ENCODE measurements at regions not wholly inside any gene's neighbourhood (a gene's known extent, or its start where the extent isn't known, plus 50 kb on each side); places are given as distances from the start of the nearest gene placed in this dataset.

DNA sequence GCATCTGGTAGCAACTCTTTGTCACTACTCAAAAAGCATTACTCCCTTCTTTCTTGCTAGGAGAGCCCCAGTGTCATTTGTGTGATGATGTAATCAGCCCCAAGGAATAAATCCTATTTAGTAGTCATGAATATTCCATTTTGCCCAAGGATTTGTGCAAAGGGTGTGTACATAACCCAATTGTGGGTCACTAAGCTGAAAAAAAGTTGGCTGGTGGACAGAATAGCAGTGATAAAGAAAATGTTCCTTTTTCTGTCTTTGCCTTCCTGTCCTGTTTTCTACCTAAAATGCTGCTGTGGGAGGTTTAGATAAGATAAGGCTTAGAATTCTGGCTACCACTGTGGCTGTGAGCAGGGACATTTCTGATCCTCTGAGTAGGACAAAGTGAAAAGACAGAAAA is 223.1 kb upstream of the ITGA1 start:
- Histone ChIP-seq H3K36me3 (ENCODE audit: control insufficient read depth in 2 of 2, insufficient read depth in 2 of 2, low read length in 1 of 2) (no peaks in the 10 kb centered on the region), H3K27ac (ENCODE audit: low read depth in 2 of 2, low read length in 1 of 2) (no peak overlapping the region), H3K27me3 (ENCODE audit: control insufficient read depth in 1 of 2, insufficient read depth in 2 of 2, low read length in 2 of 2) (no peaks in the 10 kb centered on the region), H3K9me3 (ENCODE audit: control insufficient read depth in 2 of 2, insufficient read depth in 1 of 2, low read depth in 1 of 2, low read length in 1 of 2) (no peaks in the 10 kb centered on the region), H3K4me3 (ENCODE audit: low read depth in 1 of 2, low read length in 2 of 2) (no peak overlapping the region), H3K4me1 (ENCODE audit: control insufficient read depth in 2 of 2, insufficient read depth in 2 of 2, low read length in 1 of 2) (no peaks in the 10 kb centered on the region)

DNA sequence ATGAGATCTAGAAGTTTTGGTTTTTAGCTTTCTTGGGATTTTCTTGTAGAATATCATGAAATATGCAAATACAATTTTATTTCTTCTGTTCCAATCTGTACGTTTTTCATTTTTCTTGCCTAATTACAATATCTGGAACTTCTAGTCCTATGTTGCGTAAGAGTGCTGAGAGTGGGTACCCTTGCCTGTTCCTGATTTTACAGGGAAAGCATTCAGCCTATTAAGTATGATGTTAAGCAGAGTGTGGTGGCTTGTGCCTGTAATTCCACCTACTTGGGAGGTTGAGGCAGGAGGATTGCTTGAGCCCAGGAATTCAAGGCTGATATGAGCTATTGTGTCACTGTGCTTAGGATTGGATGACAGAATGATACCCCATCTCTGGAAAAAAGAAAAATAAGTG is 210.2 kb upstream of the ITGA1 start:
- 67 to 76% methylated on average over 2 of the region's 2 CpGs for WGBS, 2 donors
- no peaks in the 10 kb centered on the region for H3K36me3 ChIP-seq (ENCODE audit: control insufficient read depth in 2 of 2, insufficient read depth in 2 of 2, low read length in 1 of 2)
- H3K27me3 ChIP-seq (ENCODE audit: control insufficient read depth in 1 of 2, insufficient read depth in 2 of 2, low read length in 2 of 2): peaks cover 0 to under 1% of the 10 kb centered on the region in 2 donors
- H3K9me3 ChIP-seq (ENCODE audit: control insufficient read depth in 2 of 2, insufficient read depth in 1 of 2, low read depth in 1 of 2, low read length in 1 of 2): no peaks in the 10 kb centered on the region
- no peaks in the 10 kb centered on the region for H3K4me1 ChIP-seq (ENCODE audit: control insufficient read depth in 2 of 2, insufficient read depth in 2 of 2, low read length in 1 of 2)
- no peak overlapping the region for H3K4me3 ChIP-seq (ENCODE audit: low read depth in 1 of 2, low read length in 2 of 2)
- no peak overlapping the region for H3K27ac ChIP-seq (ENCODE audit: low read depth in 2 of 2, low read length in 1 of 2)

DNA sequence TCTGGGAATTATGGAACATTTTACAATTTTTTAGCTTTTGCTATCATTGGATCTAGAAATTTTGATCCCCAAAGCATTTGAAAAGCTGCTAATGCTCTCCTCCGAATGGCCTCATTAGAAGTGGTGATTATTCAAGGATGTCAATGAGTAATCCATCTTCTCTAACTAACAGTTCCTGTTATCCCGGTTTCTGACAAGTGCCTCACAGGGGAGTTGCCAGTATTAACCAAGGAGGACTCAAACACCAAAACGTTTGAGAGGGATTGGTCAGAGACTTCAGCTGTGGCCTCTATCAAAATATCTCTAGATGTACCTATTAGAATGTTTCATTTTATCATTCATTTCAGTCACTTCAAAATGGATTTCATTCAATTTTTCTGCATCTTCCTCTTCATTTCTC is 208.3 kb upstream of the ITGA1 start:
- Histone ChIP-seq H3K36me3 (ENCODE audit: control insufficient read depth in 2 of 2, insufficient read depth in 2 of 2, low read length in 1 of 2) (no peaks in the 10 kb centered on the region), H3K4me3 (ENCODE audit: low read depth in 1 of 2, low read length in 2 of 2) (no peak overlapping the region), H3K9me3 (ENCODE audit: control insufficient read depth in 2 of 2, insufficient read depth in 1 of 2, low read depth in 1 of 2, low read length in 1 of 2) (no peaks in the 10 kb centered on the region), H3K27me3 (ENCODE audit: control insufficient read depth in 1 of 2, insufficient read depth in 2 of 2, low read length in 2 of 2) (peaks cover 0 to 2% of the 10 kb centered on the region in 2 donors), H3K27ac (ENCODE audit: low read depth in 2 of 2, low read length in 1 of 2) (no peak overlapping the region), H3K4me1 (ENCODE audit: control insufficient read depth in 2 of 2, insufficient read depth in 2 of 2, low read length in 1 of 2) (no peaks in the 10 kb centered on the region)
- WGBS, 2 donors: 17 to 19% methylated on average over 3 of the region's 3 CpGs

DNA sequence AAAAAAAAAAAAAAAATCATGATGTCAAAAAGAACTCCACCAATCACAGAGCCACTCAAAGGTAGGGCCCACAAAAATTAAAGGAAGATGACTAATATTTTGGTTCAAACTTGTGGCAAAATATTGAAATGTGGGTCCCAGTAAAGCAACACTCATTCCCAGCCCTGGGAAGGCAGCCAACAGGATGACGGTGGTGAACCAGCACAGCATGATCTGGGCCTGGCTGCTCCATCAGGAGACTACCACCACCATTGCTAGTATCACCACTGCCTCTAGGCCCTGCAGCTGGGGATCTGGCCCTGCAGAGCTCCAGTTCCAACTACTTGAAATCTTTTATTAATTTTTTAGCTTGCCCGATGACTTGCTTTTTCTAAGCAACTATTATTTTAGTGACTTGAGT is 206.8 kb upstream of the ITGA1 start:
- 82 to 84% methylated on average over 2 of the region's 2 CpGs for WGBS, 2 donors
- H3K4me1 ChIP-seq (ENCODE audit: control insufficient read depth in 2 of 2, insufficient read depth in 2 of 2, low read length in 1 of 2): no peaks in the 10 kb centered on the region
- no peak overlapping the region for H3K4me3 ChIP-seq (ENCODE audit: low read depth in 1 of 2, low read length in 2 of 2)
- no peaks in the 10 kb centered on the region for H3K36me3 ChIP-seq (ENCODE audit: control insufficient read depth in 2 of 2, insufficient read depth in 2 of 2, low read length in 1 of 2)
- no peaks in the 10 kb centered on the region for H3K9me3 ChIP-seq (ENCODE audit: control insufficient read depth in 2 of 2, insufficient read depth in 1 of 2, low read depth in 1 of 2, low read length in 1 of 2)
- H3K27me3 ChIP-seq (ENCODE audit: control insufficient read depth in 1 of 2, insufficient read depth in 2 of 2, low read length in 2 of 2): peaks cover 0 to 2% of the 10 kb centered on the region in 2 donors
- H3K27ac ChIP-seq (ENCODE audit: low read depth in 2 of 2, low read length in 1 of 2): no peak overlapping the region

DNA sequence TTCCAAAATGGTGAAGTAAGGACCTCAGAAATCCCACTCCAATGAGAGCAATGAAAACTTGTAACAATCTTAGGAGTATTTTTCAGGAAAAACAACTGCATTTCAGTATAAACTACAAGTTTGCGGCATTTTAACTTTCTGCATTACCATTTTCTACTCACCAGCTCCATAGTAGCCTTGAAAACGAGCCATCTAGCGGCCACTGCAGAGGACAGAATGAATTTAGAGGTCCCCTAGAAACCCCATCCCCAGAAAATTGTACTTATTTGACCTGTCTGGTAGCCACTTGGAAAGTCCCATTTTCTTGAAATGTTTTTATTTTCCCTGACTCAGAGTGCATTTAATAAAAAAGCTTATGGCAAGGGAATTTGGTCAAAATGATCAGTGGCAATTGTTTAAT is 205.4 kb upstream of the ITGA1 start:
- H3K36me3 ChIP-seq (ENCODE audit: control insufficient read depth in 2 of 2, insufficient read depth in 2 of 2, low read length in 1 of 2): no peaks in the 10 kb centered on the region
- peaks cover 0 to 2% of the 10 kb centered on the region in 2 donors for H3K27me3 ChIP-seq (ENCODE audit: control insufficient read depth in 1 of 2, insufficient read depth in 2 of 2, low read length in 2 of 2)
- no peaks in the 10 kb centered on the region for H3K4me1 ChIP-seq (ENCODE audit: control insufficient read depth in 2 of 2, insufficient read depth in 2 of 2, low read length in 1 of 2)
- H3K9me3 ChIP-seq (ENCODE audit: control insufficient read depth in 2 of 2, insufficient read depth in 1 of 2, low read depth in 1 of 2, low read length in 1 of 2): no peaks in the 10 kb centered on the region
- no peak overlapping the region for H3K4me3 ChIP-seq (ENCODE audit: low read depth in 1 of 2, low read length in 2 of 2)
- H3K27ac ChIP-seq (ENCODE audit: low read depth in 2 of 2, low read length in 1 of 2): no peak overlapping the region
- WGBS, 2 donors: 69 to 72% methylated on average over 3 of the region's 3 CpGs

DNA sequence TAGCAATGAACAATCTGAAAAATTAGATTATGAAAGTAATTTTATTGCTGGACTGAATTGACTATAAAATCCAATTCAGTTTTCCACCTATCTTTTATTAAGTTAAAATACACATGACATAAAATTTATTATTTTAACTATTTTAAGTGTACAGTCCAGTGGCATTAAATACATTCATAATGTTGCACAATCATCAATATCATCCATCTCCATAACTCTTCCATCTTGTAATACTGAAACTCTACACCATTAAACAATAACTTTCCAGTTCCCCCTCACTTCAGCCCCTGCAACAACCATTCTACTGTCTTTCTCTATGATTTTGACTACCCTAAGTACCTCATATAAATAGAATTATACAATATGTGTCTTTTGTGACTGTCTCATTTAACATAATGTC is 200.6 kb upstream of the ITGA1 start:
- H3K4me1 ChIP-seq (ENCODE audit: control insufficient read depth in 2 of 2, insufficient read depth in 2 of 2, low read length in 1 of 2): no peaks in the 10 kb centered on the region

DNA sequence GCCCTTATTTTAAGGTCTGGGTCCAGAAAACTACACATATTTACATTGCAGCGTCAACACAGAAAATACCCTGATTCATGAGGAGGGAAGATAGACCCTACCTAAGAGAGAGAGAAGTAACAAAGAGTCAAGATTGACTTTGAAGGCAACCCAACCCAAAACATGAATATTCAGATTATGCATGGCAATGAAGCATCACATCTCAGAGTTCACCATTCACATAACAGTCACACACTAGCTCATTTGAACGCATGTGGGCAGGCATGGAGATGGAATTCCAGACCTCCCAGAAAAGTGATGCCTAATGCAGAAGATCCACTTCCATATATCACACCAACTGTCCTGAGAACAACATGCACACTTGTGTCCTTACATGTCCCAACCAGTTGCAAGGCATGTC is 190.1 kb upstream of the ITGA1 start:
- Histone ChIP-seq H3K9me3 (ENCODE audit: control insufficient read depth in 2 of 2, insufficient read depth in 1 of 2, low read depth in 1 of 2, low read length in 1 of 2) (no peaks in the 10 kb centered on the region), H3K36me3 (ENCODE audit: control insufficient read depth in 2 of 2, insufficient read depth in 2 of 2, low read length in 1 of 2) (no peaks in the 10 kb centered on the region), H3K27ac (ENCODE audit: low read depth in 2 of 2, low read length in 1 of 2) (no peak overlapping the region), H3K27me3 (ENCODE audit: control insufficient read depth in 1 of 2, insufficient read depth in 2 of 2, low read length in 2 of 2) (no peaks in the 10 kb centered on the region), H3K4me3 (ENCODE audit: low read depth in 1 of 2, low read length in 2 of 2) (no peak overlapping the region), H3K4me1 (ENCODE audit: control insufficient read depth in 2 of 2, insufficient read depth in 2 of 2, low read length in 1 of 2) (no peaks in the 10 kb centered on the region)
- WGBS, 2 donors: 87 to 89% methylated on average over 2 of the region's 2 CpGs

More for the DNA sequence above, 200.6 kb upstream of the ITGA1 start:
- Histone ChIP-seq H3K27me3 (ENCODE audit: control insufficient read depth in 1 of 2, insufficient read depth in 2 of 2, low read length in 2 of 2) (peaks cover 0 to 2% of the 10 kb centered on the region in 2 donors), H3K36me3 (ENCODE audit: control insufficient read depth in 2 of 2, insufficient read depth in 2 of 2, low read length in 1 of 2) (no peaks in the 10 kb centered on the region), H3K9me3 (ENCODE audit: control insufficient read depth in 2 of 2, insufficient read depth in 1 of 2, low read depth in 1 of 2, low read length in 1 of 2) (no peaks in the 10 kb centered on the region), H3K27ac (ENCODE audit: low read depth in 2 of 2, low read length in 1 of 2) (no peak overlapping the region), H3K4me3 (ENCODE audit: low read depth in 1 of 2, low read length in 2 of 2) (no peak overlapping the region)

DNA sequence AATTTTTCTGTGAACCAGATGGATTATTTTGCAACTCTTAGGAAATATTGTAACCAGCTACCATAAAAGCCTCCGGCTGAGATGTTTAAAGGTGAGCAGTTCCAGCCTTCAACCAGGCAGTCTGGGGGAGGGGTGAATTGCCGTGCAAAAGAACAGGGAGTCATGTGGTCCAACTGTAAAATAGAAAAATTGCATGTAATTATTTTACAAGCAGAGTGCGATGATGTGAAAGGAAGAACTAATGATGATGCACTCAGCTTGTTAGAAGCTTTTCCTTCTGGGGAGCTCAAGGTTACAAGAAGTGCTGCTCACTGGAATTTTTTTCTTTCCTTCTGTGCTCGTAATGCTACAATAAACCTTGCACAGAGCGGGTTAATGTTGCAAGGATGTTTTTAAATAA is 188.7 kb upstream of the ITGA1 start:
- no peak overlapping the region for H3K27ac ChIP-seq (ENCODE audit: low read depth in 2 of 2, low read length in 1 of 2)
- WGBS, 2 donors: 39 to 53% methylated on average over 5 of the region's 5 CpGs
- H3K9me3 ChIP-seq (ENCODE audit: control insufficient read depth in 2 of 2, insufficient read depth in 1 of 2, low read depth in 1 of 2, low read length in 1 of 2): no peaks in the 10 kb centered on the region
- no peaks in the 10 kb centered on the region for H3K4me1 ChIP-seq (ENCODE audit: control insufficient read depth in 2 of 2, insufficient read depth in 2 of 2, low read length in 1 of 2)
- no peaks in the 10 kb centered on the region for H3K27me3 ChIP-seq (ENCODE audit: control insufficient read depth in 1 of 2, insufficient read depth in 2 of 2, low read length in 2 of 2)
- H3K36me3 ChIP-seq (ENCODE audit: control insufficient read depth in 2 of 2, insufficient read depth in 2 of 2, low read length in 1 of 2): no peaks in the 10 kb centered on the region
- H3K4me3 ChIP-seq (ENCODE audit: low read depth in 1 of 2, low read length in 2 of 2): no peak overlapping the region

DNA sequence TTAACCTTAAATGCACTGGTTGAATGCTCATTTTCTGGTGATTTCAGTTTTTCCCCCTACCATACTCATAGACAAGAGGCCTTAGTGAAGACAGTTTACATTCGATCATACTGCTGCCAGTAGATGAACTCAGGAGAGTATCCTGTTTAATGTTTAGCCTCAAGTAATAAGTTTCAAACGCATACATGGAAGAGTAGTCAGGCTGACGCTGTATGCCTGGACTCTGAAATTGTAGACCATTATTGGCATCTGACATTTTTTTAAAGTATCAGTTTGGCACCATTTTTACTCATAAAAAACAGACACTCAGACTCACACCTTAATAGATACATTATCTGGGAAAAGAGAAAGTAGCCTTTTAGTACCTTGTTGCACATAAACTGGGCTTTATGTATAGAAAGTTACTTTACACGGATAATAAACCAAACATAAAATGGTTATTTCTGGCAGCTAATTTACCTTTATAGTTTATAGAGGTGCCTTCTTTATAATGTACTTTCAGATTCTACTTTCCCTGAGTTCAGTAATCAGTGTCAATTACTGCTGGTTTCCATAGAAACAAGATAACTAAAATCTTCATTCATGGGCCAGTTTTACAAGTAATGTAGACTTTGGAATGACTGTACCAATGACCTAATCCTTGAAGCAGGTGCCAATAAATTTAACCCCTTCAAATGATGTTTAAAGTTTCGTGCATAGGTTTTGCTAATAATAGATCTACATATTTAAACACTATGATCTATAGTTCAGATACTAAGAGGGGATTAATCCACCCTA is 183.8 kb upstream of the ITGA1 start:
- no peak overlapping the region for H3K27ac ChIP-seq (ENCODE audit: low read depth in 2 of 2, low read length in 1 of 2)
- 52 to 53% methylated on average over 5 of the region's 5 CpGs for WGBS, 2 donors
- no peaks in the 10 kb centered on the region for H3K27me3 ChIP-seq (ENCODE audit: control insufficient read depth in 1 of 2, insufficient read depth in 2 of 2, low read length in 2 of 2)
- H3K9me3 ChIP-seq (ENCODE audit: control insufficient read depth in 2 of 2, insufficient read depth in 1 of 2, low read depth in 1 of 2, low read length in 1 of 2): no peaks in the 10 kb centered on the region
- H3K4me3 ChIP-seq (ENCODE audit: low read depth in 1 of 2, low read length in 2 of 2): no peak overlapping the region
- H3K36me3 ChIP-seq (ENCODE audit: control insufficient read depth in 2 of 2, insufficient read depth in 2 of 2, low read length in 1 of 2): no peaks in the 10 kb centered on the region
- H3K4me1 ChIP-seq (ENCODE audit: control insufficient read depth in 2 of 2, insufficient read depth in 2 of 2, low read length in 1 of 2): no peaks in the 10 kb centered on the region

Measured in esophagus (tissue), 2 donors.